GM23248 (cell line): ENCODE measurements at regions not wholly inside any gene's neighbourhood (a gene's known extent, or its start where the extent isn't known, plus 50 kb on each side); places are given as distances from the start of the nearest gene placed in this dataset.

Source experiments
- DNase-seq: peaks from one replicate; pipeline ENCODE4 v3.0.0-alpha.2; 2015
- H2AFZ ChIP-seq: fragments of 200-600 bp; sonication (generic); 2 replicates; pipeline ENCODE4 v1.6.1; 2016; ENCODE audit warnings: antibody characterized with exemption
- H3F3A ChIP-seq: fragments of 200-600 bp; sonication (generic); 2 replicates; pipeline ENCODE4 v1.6.1; 2016; ENCODE audit warnings: mild to moderate bottlenecking, antibody characterized with exemption, mixed run types; ENCODE audit not compliant: insufficient read depth
- H3K27ac ChIP-seq: fragments of 200-600 bp; sonication (generic); 2 replicates; pipeline ENCODE4 v1.5.1; 2016; ENCODE audit warnings: mild to moderate bottlenecking
- H3K27me3 ChIP-seq: fragments of 200-600 bp; sonication (generic); replicated peaks from 2 replicates; pipeline ENCODE4 v1.6.1; 2016; ENCODE audit warnings: mild to moderate bottlenecking; ENCODE audit not compliant: insufficient read depth
- H3K36me3 ChIP-seq: fragments of 200-600 bp; sonication (generic); 2 replicates; pipeline ENCODE4 v1.6.1; 2016; ENCODE audit warnings: low read depth, mild to moderate bottlenecking
- H3K4me1 ChIP-seq: fragments of 200-600 bp; sonication (generic); 2 replicates; pipeline ENCODE4 v1.6.1; 2016; ENCODE audit warnings: mild to moderate bottlenecking; ENCODE audit not compliant: insufficient read depth
- H3K4me2 ChIP-seq: fragments of 200-600 bp; sonication (generic); one replicate; pipeline ENCODE4 v1.6.1; 2016; ENCODE audit warnings: mild to moderate bottlenecking; ENCODE audit not compliant: unreplicated experiment
- H3K4me3 ChIP-seq: fragments of 200-600 bp; sonication (generic); 2 replicates; pipeline ENCODE4 v1.5.1; 2016; ENCODE audit warnings: mild to moderate bottlenecking
- H3K79me2 ChIP-seq: fragments of 200-600 bp; sonication (generic); 2 replicates; pipeline ENCODE4 v1.6.1; 2016; ENCODE audit warnings: mild to moderate bottlenecking; ENCODE audit not compliant: insufficient read depth
- H3K9ac ChIP-seq: fragments of 200-600 bp; sonication (generic); 2 replicates; pipeline ENCODE4 v1.6.1; 2016; ENCODE audit warnings: mild to moderate bottlenecking
- H3K9me2 ChIP-seq: fragments of 200-600 bp; sonication (generic); 2 replicates; pipeline ENCODE4 v1.6.1; 2016; ENCODE audit warnings: mixed run types, mild to moderate bottlenecking, moderate library complexity; ENCODE audit not compliant: insufficient read depth
- H3K9me3 ChIP-seq: fragments of 200-600 bp; sonication (generic); one replicate; pipeline ENCODE4 v1.6.1; 2017; ENCODE audit warnings: low read depth
- H4K20me1 ChIP-seq: fragments of 200-600 bp; sonication (generic); 2 replicates; pipeline ENCODE4 v1.6.0; 2016; ENCODE audit not compliant: insufficient read depth
- EZH2 ChIP-seq: fragments of 200-600 bp; sonication (generic); IDR thresholded peaks from 2 replicates; pipeline ENCODE4 v1.6.1; 2018; ENCODE audit warnings: antibody characterized with exemption, mild to moderate bottlenecking; ENCODE audit not compliant: insufficient read depth, poor library complexity, severe bottlenecking
- EZH2phosphoT487 ChIP-seq: fragments of 200-600 bp; sonication (generic); IDR thresholded peaks from 2 replicates; pipeline ENCODE4 v1.6.1; 2018; ENCODE audit warnings: antibody characterized with exemption, moderate library complexity, mild to moderate bottlenecking, low read depth; ENCODE audit not compliant: insufficient read depth
- WGBS, 2 experiments: methylation state at CpG; one replicate each; pipeline ENCODE4 v1.1.6; 2015 to 2017; ENCODE audit warnings: low lambda C conversion rate in 2 of 2, low coverage in 1 of 2; ENCODE audit errors: missing lambda C conversion rate in 2 of 2; 5-methylcytosine and 5-hydroxymethylcytosine counted together
- in situ Hi-C: fragments of 300-500 bp; cut with MboI; formaldehyde crosslinking; loops from 2 replicates; pipeline ENCODE4 v1.15.0; 2020

GRCh38 chr2:239887604-239888003 is 137.5 kb downstream of the NDUFA10 start:
- Histone ChIP-seq H3K9me2 (no peaks in the 10 kb centered on the region), H3K36me3 (no peaks in the 10 kb centered on the region), H3K9me3 (peaks cover 2% of the 10 kb centered on the region), H3K4me1 (no peaks in the 10 kb centered on the region), H2AFZ (no peak overlapping the region), H3K27ac (no peak overlapping the region), H3K27me3 (no peaks in the 10 kb centered on the region), H3K4me2 (no peak overlapping the region), H3K79me2 (no peaks in the 10 kb centered on the region), H3K9ac (no peak overlapping the region), H3F3A (no peaks in the 10 kb centered on the region), H4K20me1 (no peaks in the 10 kb centered on the region), H3K4me3 (no peak overlapping the region)
- 60 to 64% methylated on average over 2 of the region's 2 CpGs for WGBS, 2 experiments
- TF ChIP-seq EZH2phosphoT487, result no peak
- TF ChIP-seq EZH2, result no peak
- DNase-seq, result no peak
- in situ Hi-C loops, result no loop called here

- in situ Hi-C loops, result no loop called here
- no peak overlapping the region for H2AFZ ChIP-seq
- no peak for DNase-seq
- no peaks in the 10 kb centered on the region for H3K79me2 ChIP-seq
- no peak overlapping the region for H3K4me3 ChIP-seq
- no peak overlapping the region for H3K27ac ChIP-seq
- no peaks in the 10 kb centered on the region for H3K4me1 ChIP-seq
- no peaks in the 10 kb centered on the region for H4K20me1 ChIP-seq
- TF ChIP-seq EZH2phosphoT487, result no peak
- TF ChIP-seq EZH2, result no peak
- no peaks in the 10 kb centered on the region for H3K36me3 ChIP-seq
- no peak overlapping the region for H3K9ac ChIP-seq
- no peaks in the 10 kb centered on the region for H3K27me3 ChIP-seq
- H3K9me3 ChIP-seq, result peaks cover 2% of the 10 kb centered on the region
- H3F3A ChIP-seq, result no peaks in the 10 kb centered on the region
- no peaks in the 10 kb centered on the region for H3K9me2 ChIP-seq
- no peak overlapping the region for H3K4me2 ChIP-seq
These were observed 138.4 kb downstream of the NDUFA10 start for GRCh38 chr2:239886781-239887180.

- H3K4me2 ChIP-seq, result no peak overlapping the region
- in situ Hi-C loops, result no loop called here
- H3K79me2 ChIP-seq, result no peaks in the 10 kb centered on the region
- H3K27ac ChIP-seq, result no peak overlapping the region
- no peaks in the 10 kb centered on the region for H3K9me2 ChIP-seq
- H3K4me3 ChIP-seq, result no peak overlapping the region
- no peaks in the 10 kb centered on the region for H3K36me3 ChIP-seq
- TF ChIP-seq EZH2 (no peak), EZH2phosphoT487 (no peak)
- no peaks in the 10 kb centered on the region for H4K20me1 ChIP-seq
- H3K4me1 ChIP-seq, result no peaks in the 10 kb centered on the region
- H3F3A ChIP-seq, result no peaks in the 10 kb centered on the region
- 60 to 81% methylated on average over 2 of the region's 2 CpGs for WGBS, 2 experiments
- H3K9ac ChIP-seq, result no peak overlapping the region
- no peaks in the 10 kb centered on the region for H3K27me3 ChIP-seq
- no peak overlapping the region for H2AFZ ChIP-seq
- peaks cover 2% of the 10 kb centered on the region for H3K9me3 ChIP-seq
- peak; percentile 17 for DNase-seq
These were observed 140.3 kb downstream of the NDUFA10 start for GRCh38 chr2:239884875-239885274.

GRCh38 chr2:239884051-239884405 is 141.1 kb downstream of the NDUFA10 start:
- Histone ChIP-seq H3K27me3 (no peaks in the 10 kb centered on the region), H3K79me2 (no peaks in the 10 kb centered on the region), H3K9ac (no peak overlapping the region), H4K20me1 (no peaks in the 10 kb centered on the region), H3K4me1 (no peaks in the 10 kb centered on the region), H3F3A (no peaks in the 10 kb centered on the region), H3K4me3 (no peak overlapping the region), H3K9me2 (no peaks in the 10 kb centered on the region), H2AFZ (no peak overlapping the region), H3K36me3 (no peaks in the 10 kb centered on the region), H3K9me3 (peaks cover 2% of the 10 kb centered on the region), H3K4me2 (no peak overlapping the region), H3K27ac (no peak overlapping the region)
- no peak for DNase-seq
- TF ChIP-seq EZH2 (no peak), EZH2phosphoT487 (no peak)
- in situ Hi-C loops, result no loop called here
- WGBS, 2 experiments, result 49% methylated on average over 5 of the region's 5 CpGs

GRCh38 chr2:239883326-239884050 is 141.7 kb downstream of the NDUFA10 start:
- Histone ChIP-seq H3K27ac (no peak overlapping the region), H3K9ac (no peak overlapping the region), H3K9me3 (peaks cover 2% of the 10 kb centered on the region), H3K36me3 (no peaks in the 10 kb centered on the region), H3K27me3 (no peaks in the 10 kb centered on the region), H3F3A (no peaks in the 10 kb centered on the region), H3K79me2 (no peaks in the 10 kb centered on the region), H3K4me2 (no peak overlapping the region), H3K4me3 (no peak overlapping the region), H2AFZ (no peak overlapping the region), H4K20me1 (no peaks in the 10 kb centered on the region), H3K4me1 (no peaks in the 10 kb centered on the region), H3K9me2 (no peaks in the 10 kb centered on the region)
- 47 to 53% methylated on average over 12 of the region's 12 CpGs for WGBS, 2 experiments
- in situ Hi-C loops, result no loop called here
- TF ChIP-seq EZH2 (no peak), EZH2phosphoT487 (no peak)
- DNase-seq, result no peak
